ENCODE measurements at regions not wholly inside any gene's neighbourhood (a gene's known extent, or its start where the extent isn't known, plus 50 kb on each side); places are given as distances from the start of the nearest gene placed in this dataset.

- no peak for DNase-seq
- H3K27ac ChIP-seq (ENCODE audit: low read length), result no peak overlapping the region
- no peaks in the 10 kb centered on the region for H3K36me3 ChIP-seq (ENCODE audit: control insufficient read depth, insufficient read depth, low read length)
- no peaks in the 10 kb centered on the region for H3K9me3 ChIP-seq (ENCODE audit: control insufficient read depth, low read depth, low read length)
- WGBS (ENCODE audit: insufficient coverage, low lambda C conversion rate), result no CpG with 5 or more reads among the region's 1 CpG
- no peak overlapping the region for H3K4me3 ChIP-seq (ENCODE audit: low read length)
- no peaks in the 10 kb centered on the region for H3K4me1 ChIP-seq (ENCODE audit: control insufficient read depth, insufficient read depth, low read length)
- H3K27me3 ChIP-seq (ENCODE audit: control insufficient read depth, insufficient read depth, low read length), result no peaks in the 10 kb centered on the region
Measured at GRCh38 chr4:16959305-16959704, 60.9 kb upstream of the LDB2 start.

GRCh38 chr4:16952896-16953630, 54.6 kb upstream of the LDB2 start:
- no peaks in the 10 kb centered on the region for H3K9me3 ChIP-seq (ENCODE audit: control insufficient read depth, low read depth, low read length)
- no peaks in the 10 kb centered on the region for H3K27me3 ChIP-seq (ENCODE audit: control insufficient read depth, insufficient read depth, low read length)
- H3K4me3 ChIP-seq (ENCODE audit: low read length), result no peak overlapping the region
- WGBS (ENCODE audit: insufficient coverage, low lambda C conversion rate), result 20% methylated on average over 1 of the region's 1 CpG
- no peak overlapping the region for H3K27ac ChIP-seq (ENCODE audit: low read length)
- no peaks in the 10 kb centered on the region for H3K4me1 ChIP-seq (ENCODE audit: control insufficient read depth, insufficient read depth, low read length)
- DNase-seq, result no peak
- H3K36me3 ChIP-seq (ENCODE audit: control insufficient read depth, insufficient read depth, low read length), result no peaks in the 10 kb centered on the region

- Histone ChIP-seq H3K36me3 (ENCODE audit: control insufficient read depth, insufficient read depth, low read length) (no peaks in the 10 kb centered on the region), H3K4me1 (ENCODE audit: control insufficient read depth, insufficient read depth, low read length) (no peaks in the 10 kb centered on the region), H3K4me3 (ENCODE audit: low read length) (no peak overlapping the region), H3K9me3 (ENCODE audit: control insufficient read depth, low read depth, low read length) (no peaks in the 10 kb centered on the region), H3K27ac (ENCODE audit: low read length) (no peak overlapping the region), H3K27me3 (ENCODE audit: control insufficient read depth, insufficient read depth, low read length) (no peaks in the 10 kb centered on the region)
- no CpG with 5 or more reads among the region's 8 CpGs for WGBS (ENCODE audit: insufficient coverage, low lambda C conversion rate)
- no peak for DNase-seq
Measured at GRCh38 chr4:16952462-16952871, 54.0 kb upstream of the LDB2 start.
